ENCODE measurements at regions not wholly inside any gene's neighbourhood (a gene's known extent, or its start where the extent isn't known, plus 50 kb on each side); places are given as distances from the start of the nearest gene placed in this dataset.

- no peaks in the 10 kb centered on the region for H3K36me3 Mint-ChIP-seq (ENCODE audit: low read depth)
- no peak for DNase-seq (ENCODE audit: low read depth, low spot score)
- H3K4me1 Mint-ChIP-seq = no peaks in the 10 kb centered on the region
- H3K9me3 Mint-ChIP-seq = no peaks in the 10 kb centered on the region
- no peak overlapping the region for H3K27ac Mint-ChIP-seq (ENCODE audit: unreplicated experiment)
- H3K4me3 Mint-ChIP-seq = no peak overlapping the region
- no peaks in the 10 kb centered on the region for H3K27me3 Mint-ChIP-seq (ENCODE audit: low read depth)
- TF ChIP-seq, protein P1, sequence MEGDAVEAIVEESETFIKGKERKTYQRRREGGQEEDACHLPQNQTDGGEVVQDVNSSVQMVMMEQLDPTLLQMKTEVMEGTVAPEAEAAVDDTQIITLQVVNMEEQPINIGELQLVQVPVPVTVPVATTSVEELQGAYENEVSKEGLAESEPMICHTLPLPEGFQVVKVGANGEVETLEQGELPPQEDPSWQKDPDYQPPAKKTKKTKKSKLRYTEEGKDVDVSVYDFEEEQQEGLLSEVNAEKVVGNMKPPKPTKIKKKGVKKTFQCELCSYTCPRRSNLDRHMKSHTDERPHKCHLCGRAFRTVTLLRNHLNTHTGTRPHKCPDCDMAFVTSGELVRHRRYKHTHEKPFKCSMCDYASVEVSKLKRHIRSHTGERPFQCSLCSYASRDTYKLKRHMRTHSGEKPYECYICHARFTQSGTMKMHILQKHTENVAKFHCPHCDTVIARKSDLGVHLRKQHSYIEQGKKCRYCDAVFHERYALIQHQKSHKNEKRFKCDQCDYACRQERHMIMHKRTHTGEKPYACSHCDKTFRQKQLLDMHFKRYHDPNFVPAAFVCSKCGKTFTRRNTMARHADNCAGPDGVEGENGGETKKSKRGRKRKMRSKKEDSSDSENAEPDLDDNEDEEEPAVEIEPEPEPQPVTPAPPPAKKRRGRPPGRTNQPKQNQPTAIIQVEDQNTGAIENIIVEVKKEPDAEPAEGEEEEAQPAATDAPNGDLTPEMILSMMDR (conservative IDR thresholded peaks at IDR 0.05) = no peak
These were observed 633.3 kb downstream of the FAT4 start for GRCh38 chr4:125948021-125948420.

DNA sequence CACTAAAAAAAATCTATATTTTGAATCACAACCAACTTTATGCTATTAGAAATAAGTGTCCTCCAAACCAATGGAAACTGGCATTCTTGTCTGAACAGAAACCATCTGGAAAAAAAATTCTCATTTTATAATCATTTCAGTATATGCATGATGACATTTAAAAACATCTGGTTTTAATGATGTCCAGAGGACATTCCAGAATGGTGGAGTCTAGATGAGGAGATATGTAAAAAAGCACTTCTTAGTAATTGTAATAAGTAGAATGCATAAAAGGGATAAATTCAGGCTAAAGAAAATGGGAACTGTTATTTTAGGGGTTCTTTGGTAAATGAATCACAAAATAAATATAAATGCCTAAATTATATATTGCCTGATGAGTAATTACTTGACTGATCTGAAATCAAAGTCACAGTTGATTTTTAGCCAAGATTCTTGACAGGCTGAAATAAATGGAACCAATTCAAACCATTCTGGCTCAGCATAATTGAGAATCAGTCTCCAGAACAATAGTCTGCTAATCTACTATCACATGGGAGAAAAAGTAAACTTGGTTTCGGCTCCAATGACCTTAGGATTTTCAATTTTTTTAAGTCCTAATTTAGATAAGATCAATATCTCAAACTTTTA lies 636.6 kb downstream of the FAT4 start:
- no peaks in the 10 kb centered on the region for H3K36me3 Mint-ChIP-seq (ENCODE audit: low read depth)
- no peak overlapping the region for H3K27ac Mint-ChIP-seq (ENCODE audit: unreplicated experiment)
- no peaks in the 10 kb centered on the region for H3K9me3 Mint-ChIP-seq
- H3K4me3 Mint-ChIP-seq = no peak overlapping the region
- no peaks in the 10 kb centered on the region for H3K4me1 Mint-ChIP-seq
- TF ChIP-seq, protein P1 (conservative IDR thresholded peaks at IDR 0.05) = no peak
- H3K27me3 Mint-ChIP-seq (ENCODE audit: low read depth) = no peaks in the 10 kb centered on the region
- no peak for DNase-seq (ENCODE audit: low read depth, low spot score)

DNA sequence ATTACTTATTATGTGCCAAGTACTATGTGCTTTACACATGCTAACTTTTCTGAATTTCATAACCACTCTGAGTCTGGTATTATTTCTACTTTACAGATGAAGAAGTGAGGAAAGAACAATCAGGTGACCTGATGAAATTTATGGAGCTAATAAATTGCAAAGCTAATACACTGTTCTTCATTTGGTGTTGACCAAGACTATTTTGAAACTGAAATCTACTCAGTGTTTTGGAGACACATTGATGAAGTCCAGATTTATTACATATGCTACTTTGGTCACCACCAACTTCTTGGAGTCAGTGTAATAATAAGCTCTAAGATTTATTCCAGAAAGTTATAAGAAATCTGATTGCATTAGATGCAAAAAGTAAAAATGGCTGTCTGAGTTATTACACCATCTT lies 637.9 kb downstream of the FAT4 start:
- H3K36me3 Mint-ChIP-seq (ENCODE audit: low read depth) = no peaks in the 10 kb centered on the region
- no peak overlapping the region for H3K27ac Mint-ChIP-seq (ENCODE audit: unreplicated experiment)
- TF ChIP-seq, protein P1 (conservative IDR thresholded peaks at IDR 0.05) = no peak
- no peaks in the 10 kb centered on the region for H3K4me1 Mint-ChIP-seq
- no peaks in the 10 kb centered on the region for H3K27me3 Mint-ChIP-seq (ENCODE audit: low read depth)
- no peak overlapping the region for H3K4me3 Mint-ChIP-seq
- no peaks in the 10 kb centered on the region for H3K9me3 Mint-ChIP-seq
- DNase-seq (ENCODE audit: low read depth, low spot score) = no peak

DNA sequence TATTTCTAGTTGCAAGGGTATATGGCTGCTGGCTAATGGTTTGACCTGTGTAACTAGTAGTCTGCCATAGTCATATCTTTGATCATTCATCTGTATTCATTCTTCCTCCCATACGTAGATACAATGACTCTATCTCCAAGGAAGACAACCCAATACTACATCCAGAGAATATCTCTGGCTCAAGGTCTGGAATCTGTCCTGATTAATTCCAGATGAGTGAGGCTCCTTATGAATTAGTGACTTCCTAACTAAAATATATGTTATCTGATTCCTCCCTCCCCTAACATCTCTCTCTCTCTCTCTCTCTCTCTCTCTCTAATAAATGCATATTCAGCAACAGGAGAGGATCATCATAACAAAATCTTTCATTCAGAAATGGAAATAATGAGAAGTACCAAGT lies 641.5 kb downstream of the FAT4 start:
- H3K4me3 Mint-ChIP-seq = no peak overlapping the region
- DNase-seq (ENCODE audit: low read depth, low spot score) = no peak
- no peaks in the 10 kb centered on the region for H3K4me1 Mint-ChIP-seq
- no peaks in the 10 kb centered on the region for H3K36me3 Mint-ChIP-seq (ENCODE audit: low read depth)
- H3K9me3 Mint-ChIP-seq = peaks cover 4% of the 10 kb centered on the region
- no peaks in the 10 kb centered on the region for H3K27me3 Mint-ChIP-seq (ENCODE audit: low read depth)
- H3K27ac Mint-ChIP-seq (ENCODE audit: unreplicated experiment) = no peak overlapping the region
- TF ChIP-seq, protein P1 (conservative IDR thresholded peaks at IDR 0.05) = no peak

GRCh38 chr4:125958519-125958918 lies 643.8 kb downstream of the FAT4 start:
- H3K4me3 Mint-ChIP-seq = no peak overlapping the region
- H3K36me3 Mint-ChIP-seq (ENCODE audit: low read depth) = no peaks in the 10 kb centered on the region
- H3K27me3 Mint-ChIP-seq (ENCODE audit: low read depth) = no peaks in the 10 kb centered on the region
- peaks cover 4% of the 10 kb centered on the region for H3K9me3 Mint-ChIP-seq
- TF ChIP-seq, protein P1 (conservative IDR thresholded peaks at IDR 0.05) = no peak
- no peaks in the 10 kb centered on the region for H3K4me1 Mint-ChIP-seq
- DNase-seq (ENCODE audit: low read depth, low spot score) = no peak
- H3K27ac Mint-ChIP-seq (ENCODE audit: unreplicated experiment) = no peak overlapping the region

All from neural crest cell (in vitro differentiated cells).